GM21723 (cell line): ENCODE measurements at regions not wholly inside any gene's neighbourhood (a gene's known extent, or its start where the extent isn't known, plus 50 kb on each side); places are given as distances from the start of the nearest gene placed in this dataset.

Experiments
- ATAC-seq: cut with Tn5 transposase; IDR thresholded peaks from one replicate; pipeline ENCODE4 v1.9.1; 2021; ENCODE audit warnings: mild to moderate bottlenecking, moderate library complexity; ENCODE audit not compliant: unreplicated experiment

GRCh38 chr18:24817587-24818371, 357.3 kb downstream of the HRH4 start:
- no peak for ATAC-seq

GRCh38 chr18:24818441-24818840, 358.0 kb downstream of the HRH4 start:
- no peak for ATAC-seq

- ATAC-seq: no peak
Measured at GRCh38 chr18:24819141-24819890, 358.9 kb downstream of the HRH4 start.

GRCh38 chr18:24825397-24825796, 365.0 kb downstream of the HRH4 start:
- ATAC-seq: no peak

GRCh38 chr18:24826605-24827004, 366.2 kb downstream of the HRH4 start:
- no peak for ATAC-seq

GRCh38 chr18:24827501-24827900, 367.1 kb downstream of the HRH4 start:
- no peak for ATAC-seq

- no peak for ATAC-seq
Measured at GRCh38 chr18:24831081-24831480, 370.6 kb downstream of the HRH4 start.

- no peak for ATAC-seq
Measured at GRCh38 chr18:24831871-24832665, 371.6 kb downstream of the HRH4 start.

- no peak for ATAC-seq
Measured at GRCh38 chr18:24835751-24836150, 375.3 kb downstream of the HRH4 start.

- ATAC-seq: no peak
Measured at GRCh38 chr18:24837066-24837465, 376.6 kb downstream of the HRH4 start.

- ATAC-seq: no peak
Measured at GRCh38 chr18:24840051-24840450, 379.6 kb downstream of the HRH4 start.

- no peak for ATAC-seq
Measured at GRCh38 chr18:24840640-24841039, 380.2 kb downstream of the HRH4 start.

- no peak for ATAC-seq
Measured at GRCh38 chr18:24841536-24841935, 381.1 kb downstream of the HRH4 start.

GRCh38 chr18:24843123-24843522, 382.7 kb downstream of the HRH4 start:
- no peak for ATAC-seq

GRCh38 chr18:24846138-24846537, 385.7 kb downstream of the HRH4 start:
- no peak for ATAC-seq

- no peak for ATAC-seq
Measured at GRCh38 chr18:24850532-24850931, 390.1 kb downstream of the HRH4 start.

GRCh38 chr18:24853076-24853475, 392.6 kb downstream of the HRH4 start:
- ATAC-seq: no peak

GRCh38 chr18:24860978-24861680, 400.7 kb downstream of the HRH4 start:
- ATAC-seq: no peak

GRCh38 chr18:24862201-24862816, 401.9 kb downstream of the HRH4 start:
- no peak for ATAC-seq

- no peak for ATAC-seq
Measured at GRCh38 chr18:24868311-24868710, 407.9 kb downstream of the HRH4 start.
